CD4-positive, alpha-beta T cell (primary cell): ENCODE measurements at regions not wholly inside any gene's neighbourhood (a gene's known extent, or its start where the extent isn't known, plus 50 kb on each side); places are given as distances from the start of the nearest gene placed in this dataset.

Source experiments
- ATAC-seq: fragments of 200-7000 bp; cut with Tn5 transposase; one replicate; pipeline ENCODE4 v1.10.0; 2022; ENCODE audit warnings: mild to moderate bottlenecking; ENCODE audit not compliant: poor library complexity
- CTCF ChIA-PET: fragments of 350-600 bp; sonication (Branson Sonifier 250); formaldehyde crosslinking; loops from one replicate; lab custom pipeline; 2021; ENCODE audit warnings: antibody characterized with exemption, inconsistent platforms; lab: Charles Lee
- POLR2A ChIA-PET: fragments of 350-600 bp; sonication (Branson Sonifier 250); formaldehyde crosslinking; loops from one replicate; lab custom pipeline; 2021; ENCODE audit warnings: antibody characterized with exemption, inconsistent platforms; lab: Charles Lee
- DNase-seq, 14 experiments: peaks; one replicate each; pipeline ENCODE4 v3.0.0-alpha.2; 2013 to 2020; ENCODE audit warnings: mixed read lengths in 2 of 14
- H3K27ac ChIP-seq, 2 donors: one replicate each; pipeline versions ENCODE4 v1.5.1 to v1.7.0; 2013; ENCODE audit warnings: low read length in 2 of 2, low read depth in 1 of 2, mild to moderate bottlenecking in 1 of 2
- H3K27me3 ChIP-seq, 2 experiments: 1 replicate in 1 of 2; 2 replicates in 1 of 2; pipeline versions ENCODE4 v1.6.1 to v1.7.0; 2013; ENCODE audit warnings: low read length in 2 of 2, control low read depth in 1 of 2, mild to moderate bottlenecking in 1 of 2, moderate library complexity in 1 of 2; ENCODE audit not compliant: insufficient read depth in 2 of 2, control insufficient read depth in 1 of 2
- H3K36me3 ChIP-seq: one replicate; pipeline ENCODE4 v1.6.1; 2013; ENCODE audit warnings: low read length, control low read depth; ENCODE audit not compliant: insufficient read depth
- H3K4me1 ChIP-seq: one replicate; pipeline ENCODE4 v1.6.1; 2013; ENCODE audit warnings: low read length, control low read depth; ENCODE audit not compliant: insufficient read depth
- H3K4me3 ChIP-seq: one replicate; pipeline ENCODE4 v1.5.1; 2013; ENCODE audit warnings: mild to moderate bottlenecking, low read length, moderate library complexity
- H3K9me3 ChIP-seq, 2 experiments: 1 replicate in 1 of 2; 2 replicates in 1 of 2; pipeline versions ENCODE4 v1.6.1 to v1.7.0; 2013; ENCODE audit warnings: low read length in 2 of 2, mild to moderate bottlenecking in 2 of 2, control low read depth in 1 of 2, moderate library complexity in 1 of 2; ENCODE audit not compliant: control insufficient read depth in 1 of 2, insufficient read depth in 1 of 2
- H3K27ac Mint-ChIP-seq: one replicate; pipeline ENCODE4 v1.8.0; 2020; ENCODE audit warnings: mixed read lengths
- H3K27me3 Mint-ChIP-seq: one replicate; pipeline ENCODE4 v1.8.0; 2021; ENCODE audit warnings: mixed read lengths
- H3K36me3 Mint-ChIP-seq: one replicate; pipeline ENCODE4 v1.8.0; 2021; ENCODE audit warnings: low read depth, mixed read lengths
- H3K4me1 Mint-ChIP-seq: one replicate; pipeline ENCODE4 v1.8.0; 2021; ENCODE audit warnings: low read depth, mixed read lengths
- H3K4me3 Mint-ChIP-seq: one replicate; pipeline ENCODE4 v1.8.0; 2020; ENCODE audit warnings: mild to moderate bottlenecking, mixed read lengths
- H3K9me3 Mint-ChIP-seq: one replicate; pipeline ENCODE4 v1.8.0; 2020; ENCODE audit warnings: mixed read lengths
- intact Hi-C, 2 experiments: fragments of 100-400 bp; cut with DNase I in 1 of 2; cut with micrococcal nuclease in 1 of 2; formaldehyde crosslinking; loops; one replicate each; pipeline versions ENCODE4 v1.15.1 to v1.9.0; 2023 to 2025; cut with DNase I, micrococcal nuclease
- TF ChIP-seq, protein P1 (sequence below): fragments of 200-600 bp; IDR thresholded peaks from one replicate; pipeline ENCODE4 v1.8.0; 2022; ENCODE audit warnings: antibody characterized with exemption, mild to moderate bottlenecking

- Mint-ChIP-seq H3K4me3 (no peak overlapping the region), H3K27me3 (peaks cover 10% of the 10 kb centered on the region), H3K9me3 (no peaks in the 10 kb centered on the region), H3K4me1 (no peaks in the 10 kb centered on the region), H3K27ac (no peak overlapping the region), H3K36me3 (no peaks in the 10 kb centered on the region)
- ChIA-PET CTCF (no interaction called here), POLR2A (no interaction called here)
- intact Hi-C loops, result no loop called here
- no peaks in the 10 kb centered on the region for H3K36me3 ChIP-seq
- H3K9me3 ChIP-seq, result peaks cover 0 to 5% of the 10 kb centered on the region in 2 experiments
- DNase-seq (no peak), ATAC-seq (no peak)
- peaks cover 0 to 3% of the 10 kb centered on the region in 2 experiments for H3K27me3 ChIP-seq
- TF ChIP-seq, protein P1, sequence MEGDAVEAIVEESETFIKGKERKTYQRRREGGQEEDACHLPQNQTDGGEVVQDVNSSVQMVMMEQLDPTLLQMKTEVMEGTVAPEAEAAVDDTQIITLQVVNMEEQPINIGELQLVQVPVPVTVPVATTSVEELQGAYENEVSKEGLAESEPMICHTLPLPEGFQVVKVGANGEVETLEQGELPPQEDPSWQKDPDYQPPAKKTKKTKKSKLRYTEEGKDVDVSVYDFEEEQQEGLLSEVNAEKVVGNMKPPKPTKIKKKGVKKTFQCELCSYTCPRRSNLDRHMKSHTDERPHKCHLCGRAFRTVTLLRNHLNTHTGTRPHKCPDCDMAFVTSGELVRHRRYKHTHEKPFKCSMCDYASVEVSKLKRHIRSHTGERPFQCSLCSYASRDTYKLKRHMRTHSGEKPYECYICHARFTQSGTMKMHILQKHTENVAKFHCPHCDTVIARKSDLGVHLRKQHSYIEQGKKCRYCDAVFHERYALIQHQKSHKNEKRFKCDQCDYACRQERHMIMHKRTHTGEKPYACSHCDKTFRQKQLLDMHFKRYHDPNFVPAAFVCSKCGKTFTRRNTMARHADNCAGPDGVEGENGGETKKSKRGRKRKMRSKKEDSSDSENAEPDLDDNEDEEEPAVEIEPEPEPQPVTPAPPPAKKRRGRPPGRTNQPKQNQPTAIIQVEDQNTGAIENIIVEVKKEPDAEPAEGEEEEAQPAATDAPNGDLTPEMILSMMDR, result no peak
- no peaks in the 10 kb centered on the region for H3K4me1 ChIP-seq
- no peak overlapping the region for H3K27ac ChIP-seq
- no peak overlapping the region for H3K4me3 ChIP-seq
Measured at GRCh38 chr20:23205611-23206041, 119.5 kb upstream of the CD93 start.

DNA sequence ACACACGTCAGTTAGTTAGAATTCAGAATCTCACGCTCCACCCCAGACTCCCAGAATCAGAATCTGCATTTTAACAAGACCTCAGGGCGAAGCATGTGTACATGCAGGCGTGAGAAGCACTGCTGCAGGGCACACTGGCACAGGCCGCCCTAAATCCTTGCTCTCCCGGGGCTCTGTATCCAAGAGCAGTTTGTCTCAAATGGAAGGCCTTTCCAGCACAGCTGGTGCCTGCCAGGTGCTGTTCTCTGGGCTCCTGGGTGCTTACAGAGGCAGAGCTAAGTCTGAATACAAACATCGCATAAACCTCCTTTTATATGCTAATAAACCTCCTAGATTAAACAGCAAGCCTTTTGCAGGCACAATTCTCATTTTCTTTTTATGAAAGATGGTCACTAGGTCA, 119.1 kb upstream of the CD93 start:
- Histone ChIP-seq H3K4me1 (no peaks in the 10 kb centered on the region), H3K4me3 (no peak overlapping the region), H3K9me3 (peaks cover 0 to 6% of the 10 kb centered on the region in 2 experiments), H3K27ac (no peak overlapping the region), H3K36me3 (no peaks in the 10 kb centered on the region), H3K27me3 (peaks cover 0 to 3% of the 10 kb centered on the region in 2 experiments)
- no peaks in the 10 kb centered on the region for H3K4me1 Mint-ChIP-seq
- ChIA-PET POLR2A (no interaction called here), CTCF (no interaction called here)
- no peaks in the 10 kb centered on the region for H3K9me3 Mint-ChIP-seq
- H3K27me3 Mint-ChIP-seq, result peaks cover 10% of the 10 kb centered on the region
- TF ChIP-seq, protein P1, result no peak
- H3K27ac Mint-ChIP-seq, result no peak overlapping the region
- H3K36me3 Mint-ChIP-seq, result no peaks in the 10 kb centered on the region
- H3K4me3 Mint-ChIP-seq, result no peak overlapping the region
- intact Hi-C loops, result no loop called here
- DNase-seq, result no peak
- no peak for ATAC-seq

DNA sequence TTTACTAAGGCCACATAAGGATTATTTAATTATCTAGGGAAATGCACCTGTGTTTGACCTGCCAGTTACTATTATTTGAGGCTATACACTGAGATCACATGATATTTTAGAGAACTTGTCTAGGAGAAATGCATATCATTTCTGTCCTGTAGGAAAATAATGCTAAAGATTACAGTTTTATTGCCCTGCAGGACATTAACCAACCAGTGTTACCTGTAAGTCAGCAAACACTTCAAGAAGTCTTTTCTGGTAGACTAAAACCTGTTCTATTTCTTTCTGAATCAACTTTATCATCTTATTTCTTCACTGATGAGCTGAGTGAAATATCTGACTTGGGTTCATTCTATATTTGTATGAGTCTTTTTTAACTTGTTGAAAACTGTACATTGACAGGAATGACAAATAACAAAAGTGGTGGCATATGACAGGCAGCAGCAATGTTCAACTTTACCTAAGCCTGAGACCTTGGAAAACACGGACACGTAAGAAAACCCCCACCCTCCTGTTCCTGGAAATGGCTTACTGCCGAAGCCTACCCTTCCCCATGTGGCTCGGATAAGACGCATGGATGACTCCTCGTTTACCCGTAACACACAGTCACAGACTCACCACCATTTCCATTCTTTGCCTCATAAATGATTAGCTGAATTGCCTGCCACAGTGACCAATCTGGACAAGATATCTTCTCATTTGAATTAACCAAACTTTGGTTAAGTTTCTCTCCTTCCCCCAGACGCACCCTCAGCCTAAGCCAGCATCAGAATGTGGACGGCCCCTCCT, 118.0 kb upstream of the CD93 start:
- POLR2A ChIA-PET, result no interaction called here
- H3K27ac ChIP-seq, result no peak overlapping the region
- Mint-ChIP-seq H3K4me1 (no peaks in the 10 kb centered on the region), H3K36me3 (no peaks in the 10 kb centered on the region), H3K27me3 (peaks cover 10% of the 10 kb centered on the region), H3K27ac (no peak overlapping the region), H3K4me3 (no peak overlapping the region), H3K9me3 (no peaks in the 10 kb centered on the region)
- DNase-seq, result no peak
- H3K36me3 ChIP-seq, result no peaks in the 10 kb centered on the region
- ATAC-seq, result no peak
- TF ChIP-seq, protein P1, result no peak
- H3K9me3 ChIP-seq, result peaks cover 0 to 6% of the 10 kb centered on the region in 2 experiments
- intact Hi-C loops, result no loop called here
- peaks cover 0 to 3% of the 10 kb centered on the region in 2 experiments for H3K27me3 ChIP-seq
- H3K4me3 ChIP-seq, result no peak overlapping the region
- H3K4me1 ChIP-seq, result no peaks in the 10 kb centered on the region
- CTCF ChIA-PET, result no interaction called here
